Panc1 (cell line): ENCODE measurements at regions not wholly inside any gene's neighbourhood (a gene's known extent, or its start where the extent isn't known, plus 50 kb on each side); places are given as distances from the start of the nearest gene placed in this dataset.

Experiments used
- ATAC-seq: fragments of 200-7000 bp; cut with Tn5 transposase; 2 replicates; pipeline ENCODE4 v1.9.1; 2020; ENCODE audit warnings: mild to moderate bottlenecking, moderate library complexity
- BruUV-seq: library from RNA; stranded (reverse); fragments of 400-500 nt; replicated peaks from 2 replicates; lab custom pipeline; 2021; lab: Mats Ljungman, UMichigan
- CTCF ChIA-PET: fragments of 300-600 bp; sonication (Branson Sonifier 250); formaldehyde crosslinking; loops from one replicate; lab custom pipeline; 2022; ENCODE audit warnings: antibody characterized with exemption; lab: Charles Lee
- POLR2A ChIA-PET: fragments of 300-600 bp; sonication (Branson Sonifier 250); formaldehyde crosslinking; loops from one replicate; lab custom pipeline; 2022; ENCODE audit warnings: antibody characterized with exemption; lab: Charles Lee
- DNase-seq: peaks from one replicate; pipeline ENCODE4 v3.0.0-alpha.2; 2010; ENCODE audit warnings: low read depth, low spot score
- H3K27ac ChIP-seq: 2 replicates; pipeline ENCODE4 v1.5.1; 2011; ENCODE audit warnings: mild to moderate bottlenecking, low read length, inconsistent platforms
- H3K27me3 ChIP-seq: fragments of 200-500 bp; sonication (Bioruptor generic); 2 replicates; pipeline ENCODE4 v1.6.0; 2014; ENCODE audit warnings: low read length, inconsistent platforms; ENCODE audit not compliant: control insufficient read depth, insufficient read depth
- H3K36me3 ChIP-seq: fragments of 200-500 bp; sonication (Bioruptor generic); 2 replicates; pipeline ENCODE4 v1.5.1; 2014; ENCODE audit warnings: inconsistent platforms, mild to moderate bottlenecking, low read length, moderate library complexity; ENCODE audit not compliant: control insufficient read depth, insufficient read depth
- H3K4me1 ChIP-seq: 2 replicates; pipeline ENCODE4 v1.5.1; 2011; ENCODE audit warnings: inconsistent platforms, mild to moderate bottlenecking, low read length, moderate library complexity; ENCODE audit not compliant: control insufficient read depth, insufficient read depth
- H3K4me3 ChIP-seq, 2 experiments: 2 replicates each; pipeline ENCODE4 v1.5.1; 2011 to 2012; ENCODE audit warnings: low read depth in 2 of 2, low read length in 2 of 2, mild to moderate bottlenecking in 2 of 2, inconsistent platforms in 1 of 2, moderate library complexity in 1 of 2
- H3K9me3 ChIP-seq: fragments of 200-500 bp; sonication (Bioruptor generic); 2 replicates; pipeline ENCODE4 v1.5.1; 2014; ENCODE audit warnings: low read depth, mild to moderate bottlenecking, inconsistent platforms, low read length, moderate library complexity; ENCODE audit not compliant: control insufficient read depth, insufficient read depth
- POLR2AphosphoS5 ChIP-seq: IDR thresholded peaks from 2 replicates; pipeline ENCODE4 v1.6.1; 2012; ENCODE audit warnings: mild to moderate bottlenecking, low read depth, low read length, moderate library complexity
- SIN3A ChIP-seq: IDR thresholded peaks from 2 replicates; pipeline ENCODE4 v1.6.1; 2012; ENCODE audit warnings: low read depth, mild to moderate bottlenecking, low read length, moderate library complexity, borderline replicate concordance; ENCODE audit not compliant: insufficient read depth
- TCF7L2 ChIP-seq: IDR thresholded peaks from 2 replicates; pipeline ENCODE4 v1.6.1; 2011; ENCODE audit warnings: mild to moderate bottlenecking, low read depth, low read length, inconsistent platforms
- in situ Hi-C: cut with HindIII; loops from 2 replicates; pipeline ENCODE4 v1.10.0; 2016; ENCODE audit warnings: low sequenced_read_pairs, low pct_unique_long_range_greater_than_20kb
- intact Hi-C: fragments of 100-400 bp; cut with micrococcal nuclease; formaldehyde crosslinking; loops from one replicate; pipeline ENCODE4 v1.10.0; 2022; ENCODE audit not compliant: unreplicated experiment
- TF ChIP-seq, protein P1 (sequence below): fragments of 450-650 bp; IDR thresholded peaks from 2 replicates; pipeline ENCODE4 v1.5.1; 2017; ENCODE audit warnings: mild to moderate bottlenecking
- TF ChIP-seq, protein P2 (sequence below), 2 experiments: IDR thresholded peaks; 2 replicates each; pipeline ENCODE4 v1.6.1; 2011 to 2012; ENCODE audit warnings: low read depth in 2 of 2, control low read depth in 1 of 2, low read length in 1 of 2, mild to moderate bottlenecking in 1 of 2, moderate library complexity in 1 of 2; ENCODE audit not compliant: insufficient read depth in 1 of 2

DNA sequence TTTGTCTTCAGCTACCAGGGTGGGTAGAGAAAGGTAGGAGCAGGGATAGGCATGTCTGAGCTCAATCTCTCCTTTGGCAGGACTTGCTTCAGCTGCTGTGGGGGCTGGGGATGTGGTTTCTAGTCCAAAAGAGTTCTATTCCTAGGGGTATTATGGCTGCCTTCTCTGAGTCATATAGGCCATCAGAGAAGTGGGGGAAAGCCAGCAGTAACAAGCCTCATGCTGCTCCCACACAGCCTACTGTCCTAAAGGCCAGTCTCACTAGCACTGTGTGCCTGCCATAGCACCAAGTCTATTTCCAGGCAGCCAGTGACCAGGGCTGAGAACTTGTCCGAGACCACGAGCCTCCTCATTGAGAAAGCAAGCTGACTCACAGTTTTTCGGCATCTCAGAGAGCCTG is 270.6 kb downstream of the DCAF12L2 start:
- no peak for ATAC-seq
- Histone ChIP-seq H3K36me3 (no peaks in the 10 kb centered on the region), H3K27ac (no peak overlapping the region), H3K27me3 (no peaks in the 10 kb centered on the region), H3K9me3 (no peaks in the 10 kb centered on the region), H3K4me3 (no peak overlapping the region), H3K4me1 (no peaks in the 10 kb centered on the region)
- POLR2A ChIA-PET, result no interaction called here
- BruUV-seq, result no TSS peak
- in situ Hi-C loops, result no loop called here
- intact Hi-C loops, result no loop called here
- no peak for TF ChIP-seq TCF7L2
- no peak for TF ChIP-seq SIN3A
- no peak for TF ChIP-seq POLR2AphosphoS5
- TF ChIP-seq, protein P1, sequence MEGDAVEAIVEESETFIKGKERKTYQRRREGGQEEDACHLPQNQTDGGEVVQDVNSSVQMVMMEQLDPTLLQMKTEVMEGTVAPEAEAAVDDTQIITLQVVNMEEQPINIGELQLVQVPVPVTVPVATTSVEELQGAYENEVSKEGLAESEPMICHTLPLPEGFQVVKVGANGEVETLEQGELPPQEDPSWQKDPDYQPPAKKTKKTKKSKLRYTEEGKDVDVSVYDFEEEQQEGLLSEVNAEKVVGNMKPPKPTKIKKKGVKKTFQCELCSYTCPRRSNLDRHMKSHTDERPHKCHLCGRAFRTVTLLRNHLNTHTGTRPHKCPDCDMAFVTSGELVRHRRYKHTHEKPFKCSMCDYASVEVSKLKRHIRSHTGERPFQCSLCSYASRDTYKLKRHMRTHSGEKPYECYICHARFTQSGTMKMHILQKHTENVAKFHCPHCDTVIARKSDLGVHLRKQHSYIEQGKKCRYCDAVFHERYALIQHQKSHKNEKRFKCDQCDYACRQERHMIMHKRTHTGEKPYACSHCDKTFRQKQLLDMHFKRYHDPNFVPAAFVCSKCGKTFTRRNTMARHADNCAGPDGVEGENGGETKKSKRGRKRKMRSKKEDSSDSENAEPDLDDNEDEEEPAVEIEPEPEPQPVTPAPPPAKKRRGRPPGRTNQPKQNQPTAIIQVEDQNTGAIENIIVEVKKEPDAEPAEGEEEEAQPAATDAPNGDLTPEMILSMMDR, result no peak
- TF ChIP-seq, protein P2, sequence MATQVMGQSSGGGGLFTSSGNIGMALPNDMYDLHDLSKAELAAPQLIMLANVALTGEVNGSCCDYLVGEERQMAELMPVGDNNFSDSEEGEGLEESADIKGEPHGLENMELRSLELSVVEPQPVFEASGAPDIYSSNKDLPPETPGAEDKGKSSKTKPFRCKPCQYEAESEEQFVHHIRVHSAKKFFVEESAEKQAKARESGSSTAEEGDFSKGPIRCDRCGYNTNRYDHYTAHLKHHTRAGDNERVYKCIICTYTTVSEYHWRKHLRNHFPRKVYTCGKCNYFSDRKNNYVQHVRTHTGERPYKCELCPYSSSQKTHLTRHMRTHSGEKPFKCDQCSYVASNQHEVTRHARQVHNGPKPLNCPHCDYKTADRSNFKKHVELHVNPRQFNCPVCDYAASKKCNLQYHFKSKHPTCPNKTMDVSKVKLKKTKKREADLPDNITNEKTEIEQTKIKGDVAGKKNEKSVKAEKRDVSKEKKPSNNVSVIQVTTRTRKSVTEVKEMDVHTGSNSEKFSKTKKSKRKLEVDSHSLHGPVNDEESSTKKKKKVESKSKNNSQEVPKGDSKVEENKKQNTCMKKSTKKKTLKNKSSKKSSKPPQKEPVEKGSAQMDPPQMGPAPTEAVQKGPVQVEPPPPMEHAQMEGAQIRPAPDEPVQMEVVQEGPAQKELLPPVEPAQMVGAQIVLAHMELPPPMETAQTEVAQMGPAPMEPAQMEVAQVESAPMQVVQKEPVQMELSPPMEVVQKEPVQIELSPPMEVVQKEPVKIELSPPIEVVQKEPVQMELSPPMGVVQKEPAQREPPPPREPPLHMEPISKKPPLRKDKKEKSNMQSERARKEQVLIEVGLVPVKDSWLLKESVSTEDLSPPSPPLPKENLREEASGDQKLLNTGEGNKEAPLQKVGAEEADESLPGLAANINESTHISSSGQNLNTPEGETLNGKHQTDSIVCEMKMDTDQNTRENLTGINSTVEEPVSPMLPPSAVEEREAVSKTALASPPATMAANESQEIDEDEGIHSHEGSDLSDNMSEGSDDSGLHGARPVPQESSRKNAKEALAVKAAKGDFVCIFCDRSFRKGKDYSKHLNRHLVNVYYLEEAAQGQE (IDR thresholded peaks at IDR 0.05; ENCODE audit: insufficient read depth in 1 of 2, low read depth in 2 of 2, low read length in 1 of 2), result no peak
- CTCF ChIA-PET, result no interaction called here
- no peak for DNase-seq

DNA sequence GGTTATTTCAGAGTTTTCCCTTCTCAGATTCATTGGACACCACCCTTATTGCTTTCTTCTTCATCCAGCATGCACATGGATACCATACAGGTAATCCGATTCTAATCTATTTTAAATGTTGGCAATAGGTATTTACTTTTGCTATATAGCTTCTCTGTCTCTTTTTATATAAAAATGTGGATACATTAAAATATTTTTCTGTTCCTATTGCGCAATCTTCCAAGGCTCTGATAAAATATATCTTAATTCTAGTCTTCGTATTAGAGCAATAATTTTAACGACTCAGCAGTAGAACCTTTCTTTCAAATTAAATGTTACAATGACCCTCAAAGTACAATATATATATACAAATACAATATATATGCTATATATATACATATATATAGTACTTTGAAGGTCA is 239.8 kb downstream of the DCAF12L2 start:
- no TSS peak for BruUV-seq
- Histone ChIP-seq H3K36me3 (no peaks in the 10 kb centered on the region), H3K27me3 (no peaks in the 10 kb centered on the region), H3K27ac (no peak overlapping the region), H3K4me1 (no peaks in the 10 kb centered on the region), H3K9me3 (no peaks in the 10 kb centered on the region), H3K4me3 (no peak overlapping the region)
- intact Hi-C loops (no loop called here), in situ Hi-C loops (no loop called here)
- POLR2A ChIA-PET, result no interaction called here
- CTCF ChIA-PET, result no interaction called here
- no peak for ATAC-seq
- DNase-seq, result no peak
- no peak for TF ChIP-seq SIN3A
- TF ChIP-seq POLR2AphosphoS5, result no peak
- TF ChIP-seq TCF7L2, result no peak
- TF ChIP-seq, protein P1, result no peak
- TF ChIP-seq, protein P2 (IDR thresholded peaks at IDR 0.05; ENCODE audit: insufficient read depth in 1 of 2, low read depth in 2 of 2, low read length in 1 of 2), result no peak
